Sigmoid colon (tissue), 4 donors: ENCODE measurements at regions not wholly inside any gene's neighbourhood (a gene's known extent, or its start where the extent isn't known, plus 50 kb on each side); places are given as distances from the start of the nearest gene placed in this dataset.

ENCODE experiments used
- EP300 ChIP-seq, 4 donors: sonication (generic); formaldehyde crosslinking; IDR thresholded peaks; one replicate each; pipeline ENCODE4 v1.6.1; 2017; ENCODE audit warnings: antibody characterized with exemption in 4 of 4
- POLR2A ChIP-seq, 2 donors: fragments of 450-650 bp; IDR thresholded peaks; one replicate each; pipeline ENCODE4 v1.6.1; 2016; ENCODE audit warnings: antibody characterized with exemption in 2 of 2, mild to moderate bottlenecking in 2 of 2, moderate library complexity in 2 of 2
- POLR2AphosphoS5 ChIP-seq, 4 donors: sonication (generic); formaldehyde crosslinking; IDR thresholded peaks; one replicate each; pipeline ENCODE4 v1.6.1; 2017; ENCODE audit warnings: antibody characterized with exemption in 4 of 4
- TF ChIP-seq, protein P1 (sequence below), 4 experiments: fragments of 450-650 bp in 3 of 4; fragments of 200-600 bp in 1 of 4; IDR thresholded peaks; one replicate each; pipeline ENCODE4 v1.5.1; 2016 to 2019; ENCODE audit warnings: antibody characterized with exemption in 4 of 4, mild to moderate bottlenecking in 3 of 4, moderate library complexity in 2 of 4

DNA sequence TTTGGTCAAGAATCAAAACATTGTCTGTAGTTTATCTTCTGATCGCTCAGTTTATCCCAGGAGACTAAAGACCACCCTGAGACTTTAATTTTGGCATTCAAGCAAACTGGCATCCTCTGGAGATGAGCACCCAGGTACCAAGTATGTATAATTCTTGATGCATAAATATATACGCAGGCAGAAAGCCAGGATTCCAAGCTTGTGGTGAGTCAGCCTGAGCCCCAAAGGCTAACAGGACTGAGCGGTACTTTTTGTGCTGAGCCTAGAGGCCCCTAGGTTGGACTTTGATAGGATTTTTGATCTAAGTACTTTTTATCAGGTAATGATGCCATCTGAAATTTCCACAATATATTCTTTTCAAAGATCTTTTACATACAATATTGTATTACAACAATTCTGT lies 301.3 kb downstream of the TFAP2B start:
- TF ChIP-seq, protein P1, sequence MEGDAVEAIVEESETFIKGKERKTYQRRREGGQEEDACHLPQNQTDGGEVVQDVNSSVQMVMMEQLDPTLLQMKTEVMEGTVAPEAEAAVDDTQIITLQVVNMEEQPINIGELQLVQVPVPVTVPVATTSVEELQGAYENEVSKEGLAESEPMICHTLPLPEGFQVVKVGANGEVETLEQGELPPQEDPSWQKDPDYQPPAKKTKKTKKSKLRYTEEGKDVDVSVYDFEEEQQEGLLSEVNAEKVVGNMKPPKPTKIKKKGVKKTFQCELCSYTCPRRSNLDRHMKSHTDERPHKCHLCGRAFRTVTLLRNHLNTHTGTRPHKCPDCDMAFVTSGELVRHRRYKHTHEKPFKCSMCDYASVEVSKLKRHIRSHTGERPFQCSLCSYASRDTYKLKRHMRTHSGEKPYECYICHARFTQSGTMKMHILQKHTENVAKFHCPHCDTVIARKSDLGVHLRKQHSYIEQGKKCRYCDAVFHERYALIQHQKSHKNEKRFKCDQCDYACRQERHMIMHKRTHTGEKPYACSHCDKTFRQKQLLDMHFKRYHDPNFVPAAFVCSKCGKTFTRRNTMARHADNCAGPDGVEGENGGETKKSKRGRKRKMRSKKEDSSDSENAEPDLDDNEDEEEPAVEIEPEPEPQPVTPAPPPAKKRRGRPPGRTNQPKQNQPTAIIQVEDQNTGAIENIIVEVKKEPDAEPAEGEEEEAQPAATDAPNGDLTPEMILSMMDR (IDR thresholded peaks at IDR 0.05) = no peak
- TF ChIP-seq POLR2A (IDR thresholded peaks at IDR 0.05) (no peak), POLR2AphosphoS5 (IDR thresholded peaks at IDR 0.05) (no peak), EP300 (IDR thresholded peaks at IDR 0.05) (no peak)
